SK-N-SH treated with all-trans-retinoic acid at 6 μM for 48 hours (cell line): ENCODE measurements at regions not wholly inside any gene's neighbourhood (a gene's known extent, or its start where the extent isn't known, plus 50 kb on each side); places are given as distances from the start of the nearest gene placed in this dataset.
"Not testable (repeated sequence)": the region's sequence is repeated elsewhere in the genome, so short reads cannot be mapped to it uniquely, and the experiment has no call there.

Experiments
- ARNTL ChIP-seq: fragments of 450-650 bp; formaldehyde crosslinking; IDR thresholded peaks from 2 replicates; pipeline ENCODE4 v1.5.0; 2020; ENCODE audit warnings: low read depth, mild to moderate bottlenecking, moderate library complexity, borderline replicate concordance
- BACH2 ChIP-seq: fragments of 250-450 bp; sonication (Bioruptor Pico); IDR thresholded peaks from 2 replicates; pipeline ENCODE4 v1.9.0; 2021; ENCODE audit warnings: mild to moderate bottlenecking, borderline replicate concordance
- CREB5 ChIP-seq: fragments of 250-450 bp; sonication (Bioruptor Pico); IDR thresholded peaks from 2 replicates; pipeline ENCODE4 v1.5.1; 2020; ENCODE audit warnings: low read depth, mild to moderate bottlenecking, moderate library complexity
- GLIS3 ChIP-seq: fragments of 250-450 bp; sonication (Bioruptor Pico); IDR thresholded peaks from 2 replicates; pipeline ENCODE4 v1.5.0; 2020; ENCODE audit warnings: mild to moderate bottlenecking, moderate library complexity
- PATZ1 ChIP-seq: fragments of 250-450 bp; sonication (Bioruptor Pico); IDR thresholded peaks from 2 replicates; pipeline ENCODE4 v1.8.0; 2020; ENCODE audit warnings: mild to moderate bottlenecking, moderate library complexity, borderline replicate concordance
- PPARA ChIP-seq: fragments of 250-450 bp; sonication (Bioruptor Pico); IDR thresholded peaks from 2 replicates; pipeline ENCODE4 v1.5.0; 2020; ENCODE audit warnings: mild to moderate bottlenecking, borderline replicate concordance
- TSHZ2 ChIP-seq: fragments of 250-450 bp; sonication (Bioruptor Pico); IDR thresholded peaks from 2 replicates; pipeline ENCODE4 v1.5.0; 2020; ENCODE audit warnings: mild to moderate bottlenecking, moderate library complexity
- ZFP30 ChIP-seq: fragments of 450-650 bp; formaldehyde crosslinking; IDR thresholded peaks from 2 replicates; pipeline ENCODE4 v1.5.0; 2022; ENCODE audit warnings: mild to moderate bottlenecking, moderate library complexity

- not testable (repeated sequence) for TF ChIP-seq TSHZ2; ARNTL (CRISPR knock-in tag); BACH2 (CRISPR knock-in tag); PATZ1 (CRISPR knock-in tag); CREB5 (CRISPR knock-in tag); PPARA; ZFP30 (CRISPR knock-in tag); GLIS3 (CRISPR knock-in tag)
Observed at GRCh38 chr4:14169940-14170339, 542.4 kb upstream of the BOD1L1 start.
